ENCODE measurements at regions not wholly inside any gene's neighbourhood (a gene's known extent, or its start where the extent isn't known, plus 50 kb on each side); places are given as distances from the start of the nearest gene placed in this dataset.

- no peak for TF ChIP-seq CTCF (IDR thresholded peaks at IDR 0.05)
- no peak for TF ChIP-seq POLR2A (IDR thresholded peaks at IDR 0.05)
- TF ChIP-seq POLR2AphosphoS5 (IDR thresholded peaks at IDR 0.05) = no peak
- no peak for TF ChIP-seq EP300 (IDR thresholded peaks at IDR 0.05)
Measured at GRCh38 chr7:91798425-91798824, 82.1 kb downstream of the MTERF1 start.

Data from gastroesophageal sphincter (tissue), 3 donors.